ENCODE measurements at regions not wholly inside any gene's neighbourhood (a gene's known extent, or its start where the extent isn't known, plus 50 kb on each side); places are given as distances from the start of the nearest gene placed in this dataset.

- DNase-seq: no peak
Observed at GRCh38 chr9:77084094-77084493, 64.6 kb downstream of the FOXB2 start.

- DNase-seq: no peak
Observed at GRCh38 chr9:77085416-77085815, 66.0 kb downstream of the FOXB2 start.

GRCh38 chr9:77087506-77087905, 68.1 kb downstream of the FOXB2 start:
- DNase-seq: no peak

GRCh38 chr9:77092536-77092935, 73.1 kb downstream of the FOXB2 start:
- DNase-seq: peak; percentile 20

- no peak for DNase-seq
Observed at GRCh38 chr9:77094150-77094549, 74.7 kb downstream of the FOXB2 start.

GRCh38 chr9:77097335-77097734, 77.9 kb downstream of the FOXB2 start:
- no peak for DNase-seq

GRCh38 chr9:77099388-77099787, 77.9 kb upstream of the VPS13A start:
- DNase-seq: no peak

GRCh38 chr9:77111408-77111807, 65.9 kb upstream of the VPS13A start:
- DNase-seq: no peak

GRCh38 chr9:77125665-77126064, 51.7 kb upstream of the VPS13A start:
- DNase-seq: no peak

- no peak for DNase-seq
Observed at GRCh38 chr9:77127071-77127470, 50.3 kb upstream of the VPS13A start.

Data from fibroblast of skin of right biceps (primary cell).